Colonic mucosa (tissue), 4 donors: ENCODE measurements at regions not wholly inside any gene's neighbourhood (a gene's known extent, or its start where the extent isn't known, plus 50 kb on each side); places are given as distances from the start of the nearest gene placed in this dataset.

ENCODE experiments used
- DNase-seq: peaks from one replicate; pipeline ENCODE4 v3.0.0-alpha.2; 2020
- H3K27ac ChIP-seq: fragments of 200-600 bp; one replicate; pipeline ENCODE4 v1.8.0; 2021
- H3K27me3 ChIP-seq: fragments of 200-600 bp; one replicate; pipeline ENCODE4 v1.8.0; 2021
- H3K36me3 ChIP-seq: fragments of 200-600 bp; one replicate; pipeline ENCODE4 v1.8.0; 2021
- H3K4me1 ChIP-seq: fragments of 200-600 bp; one replicate; pipeline ENCODE4 v1.8.0; 2021; ENCODE audit warnings: mild to moderate bottlenecking
- H3K4me3 ChIP-seq: fragments of 200-600 bp; one replicate; pipeline ENCODE4 v1.8.0; 2021
- H3K9ac ChIP-seq, 2 donors: one replicate each; pipeline ENCODE4 v1.7.0; 2013; ENCODE audit warnings: control low read depth in 2 of 2, low read depth in 2 of 2, low read length in 2 of 2
- H3K9me3 ChIP-seq: fragments of 200-600 bp; one replicate; pipeline ENCODE4 v1.8.0; 2021
- CTCF ChIP-seq: fragments of 200-600 bp; IDR thresholded peaks from one replicate; pipeline ENCODE4 v1.8.0; 2022; ENCODE audit warnings: antibody characterized with exemption, mild to moderate bottlenecking
- intact Hi-C: fragments of 100-400 bp; cut with DNase I; formaldehyde crosslinking; loops from one replicate; pipeline ENCODE4 v1.14.1; 2022
- donor health status: healthy.
- donor health status: DM: no; HTN: no; CAD: no.
- donor health status: DM: no; HTN: no; CAD: no.

- Histone ChIP-seq H3K9me3 (no peaks in the 10 kb centered on the region), H3K27ac (no peak overlapping the region), H3K4me1 (no peaks in the 10 kb centered on the region), H3K27me3 (no peaks in the 10 kb centered on the region), H3K9ac (no peak overlapping the region), H3K4me3 (no peak overlapping the region), H3K36me3 (no peaks in the 10 kb centered on the region)
- no peak for TF ChIP-seq CTCF
- no peak for DNase-seq
- intact Hi-C loops, result no loop called here
Observed at GRCh38 chr10:85231534-85232270, 903.3 kb downstream of the CCSER2 start.

DNA sequence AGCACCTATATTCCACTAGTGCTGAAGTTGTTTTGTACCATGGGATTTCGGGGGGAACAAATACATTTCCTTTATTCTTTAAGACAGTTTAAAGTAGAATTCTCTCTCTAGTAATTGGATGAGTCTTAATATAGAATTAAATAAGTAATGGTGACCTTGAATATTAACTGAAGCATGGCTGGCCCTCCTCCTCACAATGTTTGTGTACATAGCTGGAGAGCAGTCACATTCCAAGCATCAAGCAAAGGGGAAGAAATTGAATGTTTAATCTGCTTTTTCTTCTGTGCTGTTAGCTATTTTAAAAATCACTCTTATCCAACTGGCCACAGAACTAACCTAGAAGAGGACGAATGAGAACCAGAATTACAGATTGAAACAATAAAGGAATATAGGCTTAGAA, 906.9 kb downstream of the CCSER2 start:
- Histone ChIP-seq H3K9me3 (no peaks in the 10 kb centered on the region), H3K27ac (no peak overlapping the region), H3K4me3 (no peak overlapping the region), H3K36me3 (no peaks in the 10 kb centered on the region), H3K9ac (no peak overlapping the region), H3K27me3 (no peaks in the 10 kb centered on the region), H3K4me1 (no peaks in the 10 kb centered on the region)
- intact Hi-C loops, result no loop called here
- no peak for DNase-seq
- TF ChIP-seq CTCF, result no peak

- no peaks in the 10 kb centered on the region for H3K27me3 ChIP-seq
- no peaks in the 10 kb centered on the region for H3K36me3 ChIP-seq
- no peak for TF ChIP-seq CTCF
- no peak overlapping the region for H3K9ac ChIP-seq
- no peak overlapping the region for H3K4me3 ChIP-seq
- H3K27ac ChIP-seq, result no peak overlapping the region
- H3K4me1 ChIP-seq, result no peaks in the 10 kb centered on the region
- H3K9me3 ChIP-seq, result no peaks in the 10 kb centered on the region
- DNase-seq, result no peak
- intact Hi-C loops, result no loop called here
Observed at GRCh38 chr10:85238676-85239075, 910.3 kb downstream of the CCSER2 start.

DNA sequence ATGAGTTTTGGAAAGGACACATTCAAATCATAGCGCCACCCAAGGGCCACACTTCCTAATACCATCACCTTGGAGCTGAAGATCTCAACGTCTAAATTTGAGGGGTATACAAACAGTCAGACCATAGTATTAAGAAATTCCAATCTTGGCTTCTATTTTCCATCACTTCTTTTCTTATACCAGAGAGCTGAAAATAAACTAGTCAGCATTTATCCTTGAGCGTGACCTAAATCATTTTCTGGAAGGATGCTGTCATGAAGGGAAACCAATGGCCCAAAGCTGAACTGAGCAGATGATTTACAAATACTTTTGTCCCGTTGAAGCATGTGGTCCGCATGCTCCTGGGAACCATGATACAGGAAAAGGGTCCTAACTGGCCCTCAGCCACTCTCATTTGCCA, 921.9 kb downstream of the CCSER2 start:
- no peaks in the 10 kb centered on the region for H3K36me3 ChIP-seq
- no peaks in the 10 kb centered on the region for H3K4me1 ChIP-seq
- H3K9me3 ChIP-seq, result no peaks in the 10 kb centered on the region
- H3K27me3 ChIP-seq, result no peaks in the 10 kb centered on the region
- DNase-seq, result no peak
- intact Hi-C loops, result no loop called here
- H3K4me3 ChIP-seq, result no peak overlapping the region
- H3K27ac ChIP-seq, result no peak overlapping the region
- no peak for TF ChIP-seq CTCF
- no peak overlapping the region for H3K9ac ChIP-seq

- H3K9me3 ChIP-seq, result no peaks in the 10 kb centered on the region
- no peak overlapping the region for H3K27ac ChIP-seq
- TF ChIP-seq CTCF, result no peak
- intact Hi-C loops, result no loop called here
- no peak overlapping the region for H3K9ac ChIP-seq
- no peak for DNase-seq
- H3K4me1 ChIP-seq, result no peaks in the 10 kb centered on the region
- no peak overlapping the region for H3K4me3 ChIP-seq
- H3K36me3 ChIP-seq, result no peaks in the 10 kb centered on the region
- H3K27me3 ChIP-seq, result no peaks in the 10 kb centered on the region
Observed at GRCh38 chr10:85256481-85256880, 928.1 kb downstream of the CCSER2 start.
